Peyer's patch (tissue), 4 donors: ENCODE measurements at regions not wholly inside any gene's neighbourhood (a gene's known extent, or its start where the extent isn't known, plus 50 kb on each side); places are given as distances from the start of the nearest gene placed in this dataset.

ENCODE experiments used
- DNase-seq, 3 donors: peaks; one replicate each; pipeline ENCODE4 v3.0.0-alpha.2; 2017 to 2019
- H3K27ac ChIP-seq, 4 donors: fragments of 200-600 bp; sonication (generic); one replicate each; pipeline ENCODE4 v1.5.1; 2016 to 2019
- H3K27me3 ChIP-seq, 2 donors: fragments of 200-600 bp; sonication (generic); one replicate each; pipeline ENCODE4 v1.5.1; 2019
- H3K36me3 ChIP-seq, 3 donors: fragments of 200-600 bp; sonication (generic); one replicate each; pipeline ENCODE4 v1.5.1; 2016 to 2019
- H3K4me1 ChIP-seq, 4 donors: fragments of 200-600 bp; sonication (generic); one replicate each; pipeline ENCODE4 v1.5.1; 2016 to 2019
- H3K4me3 ChIP-seq, 4 donors: fragments of 200-600 bp; sonication (generic); 1 replicate in 3 of 4; 2 replicates in 1 of 4; pipeline ENCODE4 v1.5.1; 2016 to 2019; ENCODE audit warnings: mild to moderate bottlenecking in 1 of 4
- H3K9me3 ChIP-seq, 4 donors: fragments of 200-600 bp; sonication (generic); one replicate each; pipeline ENCODE4 v1.5.1; 2016 to 2019; ENCODE audit warnings: mild to moderate bottlenecking in 1 of 4
- POLR2A ChIP-seq, 2 donors: fragments of 450-650 bp; IDR thresholded peaks; one replicate each; pipeline ENCODE4 v1.5.1; 2017; ENCODE audit warnings: antibody characterized with exemption in 2 of 2, mild to moderate bottlenecking in 2 of 2, moderate library complexity in 2 of 2
- TF ChIP-seq, protein P1 (sequence below), 6 experiments: fragments of 450-650 bp in 4 of 6; fragments of 200-600 bp in 2 of 6; sonication (generic) in 1 of 6; IDR thresholded peaks; one replicate each; pipeline ENCODE4 v1.5.1; 2017 to 2019; ENCODE audit warnings: antibody characterized with exemption in 6 of 6, mild to moderate bottlenecking in 3 of 6, moderate library complexity in 1 of 6

DNA sequence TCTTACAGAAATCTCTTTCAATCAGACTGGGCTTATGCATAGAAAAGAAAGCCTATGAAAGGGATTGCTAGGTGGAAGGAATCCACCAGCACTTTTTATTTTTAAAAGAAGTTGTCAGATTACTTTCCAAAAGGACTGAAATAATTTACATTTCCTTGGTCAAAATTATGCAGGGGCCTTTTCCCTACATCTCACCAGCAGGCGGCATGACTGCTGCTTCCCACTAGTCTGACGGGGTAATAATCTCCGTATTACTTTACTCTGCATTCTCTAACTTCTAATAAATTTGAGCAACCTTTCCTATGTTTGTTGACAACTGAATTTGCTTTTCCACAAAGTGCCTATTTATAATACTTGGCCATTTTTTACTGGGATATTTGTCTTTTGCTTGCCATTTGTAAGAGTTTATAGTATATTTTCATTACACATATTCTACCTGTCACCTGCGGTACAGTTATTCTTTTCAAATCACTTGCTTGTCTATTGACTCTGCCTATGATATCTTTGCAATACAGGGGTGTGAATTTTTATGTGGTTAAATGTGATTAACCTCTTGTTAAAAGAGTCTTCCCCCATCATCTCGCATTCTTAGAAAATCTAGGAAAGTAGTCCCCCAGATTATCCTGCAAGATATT, 51.9 kb upstream of the USP47 start:
- Histone ChIP-seq H3K27me3 (no peaks in the 10 kb centered on the region), H3K27ac (no peak overlapping the region), H3K36me3 (no peaks in the 10 kb centered on the region), H3K4me3 (no peak overlapping the region), H3K9me3 (no peaks in the 10 kb centered on the region), H3K4me1 (no peaks in the 10 kb centered on the region)
- DNase-seq: no peak
- TF ChIP-seq POLR2A (IDR thresholded peaks at IDR 0.05): no peak
- TF ChIP-seq, protein P1, sequence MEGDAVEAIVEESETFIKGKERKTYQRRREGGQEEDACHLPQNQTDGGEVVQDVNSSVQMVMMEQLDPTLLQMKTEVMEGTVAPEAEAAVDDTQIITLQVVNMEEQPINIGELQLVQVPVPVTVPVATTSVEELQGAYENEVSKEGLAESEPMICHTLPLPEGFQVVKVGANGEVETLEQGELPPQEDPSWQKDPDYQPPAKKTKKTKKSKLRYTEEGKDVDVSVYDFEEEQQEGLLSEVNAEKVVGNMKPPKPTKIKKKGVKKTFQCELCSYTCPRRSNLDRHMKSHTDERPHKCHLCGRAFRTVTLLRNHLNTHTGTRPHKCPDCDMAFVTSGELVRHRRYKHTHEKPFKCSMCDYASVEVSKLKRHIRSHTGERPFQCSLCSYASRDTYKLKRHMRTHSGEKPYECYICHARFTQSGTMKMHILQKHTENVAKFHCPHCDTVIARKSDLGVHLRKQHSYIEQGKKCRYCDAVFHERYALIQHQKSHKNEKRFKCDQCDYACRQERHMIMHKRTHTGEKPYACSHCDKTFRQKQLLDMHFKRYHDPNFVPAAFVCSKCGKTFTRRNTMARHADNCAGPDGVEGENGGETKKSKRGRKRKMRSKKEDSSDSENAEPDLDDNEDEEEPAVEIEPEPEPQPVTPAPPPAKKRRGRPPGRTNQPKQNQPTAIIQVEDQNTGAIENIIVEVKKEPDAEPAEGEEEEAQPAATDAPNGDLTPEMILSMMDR (IDR thresholded peaks at IDR 0.05): peak in 4 of 6 experiments; percentile 39 to 65 (median 45)

- Histone ChIP-seq H3K4me1 (no peaks in the 10 kb centered on the region), H3K4me3 (no peak overlapping the region), H3K27ac (no peak overlapping the region), H3K36me3 (no peaks in the 10 kb centered on the region), H3K27me3 (no peaks in the 10 kb centered on the region), H3K9me3 (no peaks in the 10 kb centered on the region)
- TF ChIP-seq POLR2A (IDR thresholded peaks at IDR 0.05): no peak
- TF ChIP-seq, protein P1 (IDR thresholded peaks at IDR 0.05): no peak
- DNase-seq: no peak
These were observed 53.6 kb upstream of the USP47 start for GRCh38 chr11:11788063-11788710.

DNA sequence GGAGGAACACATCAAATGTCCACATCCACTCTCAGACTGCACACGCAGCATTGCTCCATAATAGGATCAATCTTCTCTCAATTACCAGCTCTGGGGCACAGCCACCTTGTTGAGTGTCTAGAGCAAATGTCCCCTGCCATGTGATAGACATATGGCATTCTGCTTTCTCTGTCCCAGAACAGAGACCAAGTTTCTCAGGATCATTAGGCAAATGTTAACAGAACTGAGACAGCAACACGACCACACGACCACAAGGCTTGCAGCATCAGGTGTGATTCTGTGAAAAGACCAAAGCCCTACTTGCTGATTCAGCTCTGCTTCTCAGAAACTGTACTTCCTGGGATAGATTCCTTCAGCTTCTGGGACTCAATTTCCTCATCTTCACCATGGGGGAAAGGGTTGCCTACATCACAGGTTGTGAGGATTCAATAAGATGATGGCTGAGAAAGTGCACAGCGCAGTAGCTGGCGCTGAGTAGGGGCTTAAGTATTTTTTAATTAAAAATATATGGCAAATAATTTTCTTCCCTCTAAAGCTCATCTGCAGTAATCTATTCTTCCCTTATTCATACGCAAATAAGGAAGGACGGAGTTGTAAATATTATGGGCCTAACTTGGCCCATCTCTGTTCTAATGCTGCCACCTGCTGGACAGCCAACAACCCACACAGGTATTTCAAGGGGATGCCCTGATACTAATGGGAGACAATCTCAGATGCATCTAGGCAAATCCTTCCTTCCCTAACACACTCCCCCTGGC, 54.3 kb upstream of the USP47 start:
- Histone ChIP-seq H3K27me3 (no peaks in the 10 kb centered on the region), H3K4me1 (no peaks in the 10 kb centered on the region), H3K9me3 (no peaks in the 10 kb centered on the region), H3K36me3 (no peaks in the 10 kb centered on the region), H3K27ac (no peak overlapping the region), H3K4me3 (no peak overlapping the region)
- TF ChIP-seq, protein P1 (IDR thresholded peaks at IDR 0.05): peak; percentile 61 to 95 (median 90)
- TF ChIP-seq POLR2A (IDR thresholded peaks at IDR 0.05): no peak
- peak; percentile 57 to 90 (median 68) for DNase-seq

- TF ChIP-seq, protein P1 (IDR thresholded peaks at IDR 0.05): no peak
- no peak for TF ChIP-seq POLR2A (IDR thresholded peaks at IDR 0.05)
- Histone ChIP-seq H3K36me3 (no peaks in the 10 kb centered on the region), H3K4me3 (no peak overlapping the region), H3K27me3 (no peaks in the 10 kb centered on the region), H3K4me1 (no peaks in the 10 kb centered on the region), H3K9me3 (no peaks in the 10 kb centered on the region), H3K27ac (no peak overlapping the region)
- no peak for DNase-seq
These were observed 55.0 kb upstream of the USP47 start for GRCh38 chr11:11786771-11787170.

DNA sequence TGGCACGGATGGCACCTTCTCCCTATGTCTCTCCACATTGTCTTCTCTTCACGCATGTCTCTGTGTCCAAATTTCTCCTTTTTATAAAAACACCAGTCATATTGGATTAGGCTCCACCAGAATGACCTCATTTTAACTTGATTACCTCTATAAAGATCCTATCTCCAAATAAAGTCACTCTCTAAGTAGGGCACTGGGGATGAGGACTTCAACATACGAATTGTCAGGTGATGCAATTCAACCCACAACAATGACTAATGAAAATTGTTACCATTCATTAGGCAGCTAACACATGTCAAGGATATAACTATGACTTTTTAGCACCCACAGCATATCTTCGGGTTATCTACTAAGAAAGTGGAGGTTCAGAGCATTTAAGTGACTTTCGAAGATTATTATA, 55.5 kb upstream of the USP47 start:
- Histone ChIP-seq H3K27ac (no peak overlapping the region), H3K4me1 (no peaks in the 10 kb centered on the region), H3K27me3 (no peaks in the 10 kb centered on the region), H3K36me3 (no peaks in the 10 kb centered on the region), H3K9me3 (no peaks in the 10 kb centered on the region), H3K4me3 (no peak overlapping the region)
- TF ChIP-seq, protein P1 (IDR thresholded peaks at IDR 0.05): no peak
- no peak for TF ChIP-seq POLR2A (IDR thresholded peaks at IDR 0.05)
- DNase-seq: no peak
